Peyer's patch (tissue), 4 donors: ENCODE measurements at regions not wholly inside any gene's neighbourhood (a gene's known extent, or its start where the extent isn't known, plus 50 kb on each side); places are given as distances from the start of the nearest gene placed in this dataset.

Experiments used
- DNase-seq, 3 donors: peaks; one replicate each; pipeline ENCODE4 v3.0.0-alpha.2; 2017 to 2019
- H3K27ac ChIP-seq, 4 donors: fragments of 200-600 bp; sonication (generic); one replicate each; pipeline ENCODE4 v1.5.1; 2016 to 2019
- H3K27me3 ChIP-seq, 2 donors: fragments of 200-600 bp; sonication (generic); one replicate each; pipeline ENCODE4 v1.5.1; 2019
- H3K36me3 ChIP-seq, 3 donors: fragments of 200-600 bp; sonication (generic); one replicate each; pipeline ENCODE4 v1.5.1; 2016 to 2019
- H3K4me1 ChIP-seq, 4 donors: fragments of 200-600 bp; sonication (generic); one replicate each; pipeline ENCODE4 v1.5.1; 2016 to 2019
- H3K4me3 ChIP-seq, 4 donors: fragments of 200-600 bp; sonication (generic); 1 replicate in 3 of 4; 2 replicates in 1 of 4; pipeline ENCODE4 v1.5.1; 2016 to 2019; ENCODE audit warnings: mild to moderate bottlenecking in 1 of 4
- H3K9me3 ChIP-seq, 4 donors: fragments of 200-600 bp; sonication (generic); one replicate each; pipeline ENCODE4 v1.5.1; 2016 to 2019; ENCODE audit warnings: mild to moderate bottlenecking in 1 of 4
- CTCF ChIP-seq, 6 experiments: fragments of 450-650 bp in 4 of 6; fragments of 200-600 bp in 2 of 6; sonication (generic) in 1 of 6; IDR thresholded peaks; one replicate each; pipeline ENCODE4 v1.5.1; 2017 to 2019; ENCODE audit warnings: antibody characterized with exemption in 6 of 6, mild to moderate bottlenecking in 3 of 6, moderate library complexity in 1 of 6
- POLR2A ChIP-seq, 2 donors: fragments of 450-650 bp; IDR thresholded peaks; one replicate each; pipeline ENCODE4 v1.5.1; 2017; ENCODE audit warnings: antibody characterized with exemption in 2 of 2, mild to moderate bottlenecking in 2 of 2, moderate library complexity in 2 of 2

GRCh38 chr18:42480441-42480840, 525.4 kb downstream of the PIK3C3 start:
- no peak overlapping the region for H3K4me3 ChIP-seq
- no peaks in the 10 kb centered on the region for H3K9me3 ChIP-seq
- no peak for TF ChIP-seq POLR2A (IDR thresholded peaks at IDR 0.05)
- TF ChIP-seq CTCF (IDR thresholded peaks at IDR 0.05): no peak
- H3K27ac ChIP-seq: no peak overlapping the region
- H3K27me3 ChIP-seq: no peaks in the 10 kb centered on the region
- H3K36me3 ChIP-seq: no peaks in the 10 kb centered on the region
- no peaks in the 10 kb centered on the region for H3K4me1 ChIP-seq
- no peak for DNase-seq

- TF ChIP-seq CTCF (IDR thresholded peaks at IDR 0.05) (no peak), POLR2A (IDR thresholded peaks at IDR 0.05) (no peak)
- Histone ChIP-seq H3K27ac (no peak overlapping the region), H3K36me3 (no peaks in the 10 kb centered on the region), H3K4me3 (no peak overlapping the region), H3K27me3 (no peaks in the 10 kb centered on the region), H3K4me1 (no peaks in the 10 kb centered on the region), H3K9me3 (no peaks in the 10 kb centered on the region)
- no peak for DNase-seq
Measured at GRCh38 chr18:42484648-42485047, 529.6 kb downstream of the PIK3C3 start.

- H3K27me3 ChIP-seq: no peaks in the 10 kb centered on the region
- H3K36me3 ChIP-seq: no peaks in the 10 kb centered on the region
- TF ChIP-seq POLR2A (IDR thresholded peaks at IDR 0.05) (no peak), CTCF (IDR thresholded peaks at IDR 0.05) (no peak)
- no peaks in the 10 kb centered on the region for H3K9me3 ChIP-seq
- DNase-seq: no peak
- no peak overlapping the region for H3K4me3 ChIP-seq
- no peak overlapping the region for H3K27ac ChIP-seq
- no peaks in the 10 kb centered on the region for H3K4me1 ChIP-seq
Measured at GRCh38 chr18:42486271-42486670, 531.2 kb downstream of the PIK3C3 start.

- Histone ChIP-seq H3K9me3 (no peaks in the 10 kb centered on the region), H3K36me3 (no peaks in the 10 kb centered on the region), H3K4me1 (no peaks in the 10 kb centered on the region), H3K27ac (no peak overlapping the region), H3K27me3 (no peaks in the 10 kb centered on the region), H3K4me3 (no peak overlapping the region)
- no peak for DNase-seq
- TF ChIP-seq CTCF (IDR thresholded peaks at IDR 0.05): no peak
- no peak for TF ChIP-seq POLR2A (IDR thresholded peaks at IDR 0.05)
Measured at GRCh38 chr18:42508683-42509296, 553.8 kb downstream of the PIK3C3 start.

GRCh38 chr18:42509750-42510415, 554.8 kb downstream of the PIK3C3 start:
- no peaks in the 10 kb centered on the region for H3K4me1 ChIP-seq
- no peak for DNase-seq
- H3K9me3 ChIP-seq: no peaks in the 10 kb centered on the region
- H3K27ac ChIP-seq: peak overlapping the region in 1 of 4 donors; percentile 10
- no peak overlapping the region for H3K4me3 ChIP-seq
- no peak for TF ChIP-seq POLR2A (IDR thresholded peaks at IDR 0.05)
- no peak for TF ChIP-seq CTCF (IDR thresholded peaks at IDR 0.05)
- H3K27me3 ChIP-seq: no peaks in the 10 kb centered on the region
- H3K36me3 ChIP-seq: no peaks in the 10 kb centered on the region
